ENCODE measurements at regions not wholly inside any gene's neighbourhood (a gene's known extent, or its start where the extent isn't known, plus 50 kb on each side); places are given as distances from the start of the nearest gene placed in this dataset.

GRCh38 chr2:35787302-35788031 is 568.1 kb upstream of the CRIM1 start:
- FAIRE-seq (no peak), DNase-seq (no peak)
- H3K4me3 ChIP-seq (ENCODE audit: low read length in 3 of 3) = no peak overlapping the region
- intact Hi-C loops (cut with DNase I) = no loop called here
- TF ChIP-seq CTCF (IDR thresholded peaks at IDR 0.05; ENCODE audit: borderline replicate concordance, extremely low read depth, insufficient read depth) = no peak
- H3K9ac ChIP-seq (ENCODE audit: low read length in 3 of 3) = no peak overlapping the region
- H3K27me3 ChIP-seq (ENCODE audit: control insufficient read depth, insufficient read depth, low read length) = no peaks in the 10 kb centered on the region
- H3K4me1 ChIP-seq (ENCODE audit: control insufficient read depth in 2 of 3, insufficient read depth in 2 of 3, low read depth in 1 of 3, low read length in 3 of 3) = no peaks in the 10 kb centered on the region
- H3K9me3 ChIP-seq (ENCODE audit: control insufficient read depth in 2 of 3, insufficient read depth in 1 of 3, low read length in 3 of 3) = no peaks in the 10 kb centered on the region
- no peak overlapping the region for H3K27ac ChIP-seq (ENCODE audit: low read depth in 2 of 2, low read length in 2 of 2)
- H3K36me3 ChIP-seq (ENCODE audit: control insufficient read depth in 2 of 3, insufficient read depth in 3 of 3, low read length in 3 of 3) = no peaks in the 10 kb centered on the region

- H3K4me1 ChIP-seq (ENCODE audit: control insufficient read depth in 2 of 3, insufficient read depth in 2 of 3, low read depth in 1 of 3, low read length in 3 of 3) = no peaks in the 10 kb centered on the region
- intact Hi-C loops (cut with DNase I) = no loop called here
- H3K27ac ChIP-seq (ENCODE audit: low read depth in 2 of 2, low read length in 2 of 2) = no peak overlapping the region
- TF ChIP-seq CTCF (IDR thresholded peaks at IDR 0.05; ENCODE audit: borderline replicate concordance, extremely low read depth, insufficient read depth) = no peak
- no peak overlapping the region for H3K9ac ChIP-seq (ENCODE audit: low read length in 3 of 3)
- no peak overlapping the region for H3K4me3 ChIP-seq (ENCODE audit: low read length in 3 of 3)
- no peaks in the 10 kb centered on the region for H3K27me3 ChIP-seq (ENCODE audit: control insufficient read depth, insufficient read depth, low read length)
- FAIRE-seq (no peak), DNase-seq (no peak)
- no peaks in the 10 kb centered on the region for H3K9me3 ChIP-seq (ENCODE audit: control insufficient read depth in 2 of 3, insufficient read depth in 1 of 3, low read length in 3 of 3)
- H3K36me3 ChIP-seq (ENCODE audit: control insufficient read depth in 2 of 3, insufficient read depth in 3 of 3, low read length in 3 of 3) = no peaks in the 10 kb centered on the region
These were observed 570.0 kb upstream of the CRIM1 start for GRCh38 chr2:35785564-35785963.

GRCh38 chr2:35784777-35785176 is 570.8 kb upstream of the CRIM1 start:
- Histone ChIP-seq H3K27me3 (ENCODE audit: control insufficient read depth, insufficient read depth, low read length) (no peaks in the 10 kb centered on the region), H3K27ac (ENCODE audit: low read depth in 2 of 2, low read length in 2 of 2) (no peak overlapping the region), H3K9ac (ENCODE audit: low read length in 3 of 3) (no peak overlapping the region), H3K9me3 (ENCODE audit: control insufficient read depth in 2 of 3, insufficient read depth in 1 of 3, low read length in 3 of 3) (no peaks in the 10 kb centered on the region), H3K4me3 (ENCODE audit: low read length in 3 of 3) (no peak overlapping the region), H3K4me1 (ENCODE audit: control insufficient read depth in 2 of 3, insufficient read depth in 2 of 3, low read depth in 1 of 3, low read length in 3 of 3) (no peaks in the 10 kb centered on the region), H3K36me3 (ENCODE audit: control insufficient read depth in 2 of 3, insufficient read depth in 3 of 3, low read length in 3 of 3) (no peaks in the 10 kb centered on the region)
- DNase-seq (no peak), FAIRE-seq (no peak)
- no peak for TF ChIP-seq CTCF (IDR thresholded peaks at IDR 0.05; ENCODE audit: borderline replicate concordance, extremely low read depth, insufficient read depth)
- intact Hi-C loops (cut with DNase I) = no loop called here

- intact Hi-C loops (cut with DNase I) = no loop called here
- Histone ChIP-seq H3K4me1 (ENCODE audit: control insufficient read depth in 2 of 3, insufficient read depth in 2 of 3, low read depth in 1 of 3, low read length in 3 of 3) (no peaks in the 10 kb centered on the region), H3K9me3 (ENCODE audit: control insufficient read depth in 2 of 3, insufficient read depth in 1 of 3, low read length in 3 of 3) (no peaks in the 10 kb centered on the region), H3K4me3 (ENCODE audit: low read length in 3 of 3) (no peak overlapping the region), H3K27ac (ENCODE audit: low read depth in 2 of 2, low read length in 2 of 2) (no peak overlapping the region), H3K36me3 (ENCODE audit: control insufficient read depth in 2 of 3, insufficient read depth in 3 of 3, low read length in 3 of 3) (no peaks in the 10 kb centered on the region), H3K27me3 (ENCODE audit: control insufficient read depth, insufficient read depth, low read length) (no peaks in the 10 kb centered on the region), H3K9ac (ENCODE audit: low read length in 3 of 3) (no peak overlapping the region)
- FAIRE-seq (no peak), DNase-seq (no peak)
- TF ChIP-seq CTCF (IDR thresholded peaks at IDR 0.05; ENCODE audit: borderline replicate concordance, extremely low read depth, insufficient read depth) = no peak
These were observed 571.9 kb upstream of the CRIM1 start for GRCh38 chr2:35783723-35784122.

Measured in kidney (tissue), 13 donors.